DOHH2 (cell line): ENCODE measurements at regions not wholly inside any gene's neighbourhood (a gene's known extent, or its start where the extent isn't known, plus 50 kb on each side); places are given as distances from the start of the nearest gene placed in this dataset.

Experiments used
- CTCF ChIP-seq: fragments of 200-600 bp; sonication (generic); IDR thresholded peaks from one replicate; pipeline ENCODE4 v1.5.1; 2014; ENCODE audit warnings: antibody characterized with exemption, mild to moderate bottlenecking, low read depth, low read length; ENCODE audit not compliant: poor library complexity, severe bottlenecking
- EZH2phosphoT487 ChIP-seq: fragments of 200-600 bp; sonication (generic); IDR thresholded peaks from 2 replicates; pipeline ENCODE4 v1.6.1; 2017; ENCODE audit warnings: borderline replicate concordance, mild to moderate bottlenecking, antibody characterized with exemption, low read length, moderate library complexity, mixed read lengths

GRCh38 chr9:2407450-2407849 lies 214.1 kb upstream of the VLDLR start:
- TF ChIP-seq CTCF (no peak), EZH2phosphoT487 (no peak)
